B cell (primary cell): ENCODE measurements at regions not wholly inside any gene's neighbourhood (a gene's known extent, or its start where the extent isn't known, plus 50 kb on each side); places are given as distances from the start of the nearest gene placed in this dataset.

Experiments
- ATAC-seq: fragments of 200-7000 bp; cut with Tn5 transposase; one replicate; pipeline ENCODE4 v1.10.0; 2021; ENCODE audit warnings: low read depth, mild to moderate bottlenecking, moderate number of reproducible peaks, moderate library complexity
- CTCF ChIA-PET: fragments of 350-600 bp; sonication (Branson Sonifier 250); formaldehyde crosslinking; loops from one replicate; lab custom pipeline; 2021; ENCODE audit warnings: antibody characterized with exemption, inconsistent platforms; lab: Charles Lee
- POLR2A ChIA-PET: fragments of 350-600 bp; sonication (Branson Sonifier 250); formaldehyde crosslinking; loops from one replicate; lab custom pipeline; 2021; ENCODE audit warnings: antibody characterized with exemption; lab: Charles Lee
- DNase-seq: peaks from one replicate; pipeline ENCODE4 v3.0.0; 2013
- H2AFZ ChIP-seq: 2 replicates; pipeline ENCODE4 v1.6.1; 2012; ENCODE audit warnings: mild to moderate bottlenecking, low read depth, low read length; ENCODE audit not compliant: insufficient read depth, poor library complexity, severe bottlenecking
- H3K27ac ChIP-seq, 2 donors: 1 replicate in 1 of 2; 2 replicates in 1 of 2; pipeline ENCODE4 v1.5.1; 2012 to 2013; ENCODE audit warnings: low read length in 2 of 2, mild to moderate bottlenecking in 2 of 2, moderate library complexity in 1 of 2
- H3K27me3 ChIP-seq, 4 experiments: fragments of 200-600 bp in 1 of 4; sonication (generic) in 1 of 4; replicated peaks in 1 of 4; 1 replicate in 2 of 4; 2 replicates in 2 of 4; pipeline versions ENCODE4 v1.6.1 to v1.7.0; 2013 to 2016; ENCODE audit warnings: low read length in 3 of 4, mild to moderate bottlenecking in 2 of 4, mixed read lengths in 1 of 4, moderate library complexity in 1 of 4; ENCODE audit not compliant: insufficient read depth in 4 of 4, control insufficient read depth in 3 of 4; ENCODE audit errors: control extremely low read depth in 1 of 4
- H3K36me3 ChIP-seq, 2 experiments: replicated peaks in 1 of 2; 1 replicate in 1 of 2; 2 replicates in 1 of 2; pipeline versions ENCODE4 v1.6.1 to v1.7.1; 2013; ENCODE audit warnings: low read length in 1 of 2; ENCODE audit not compliant: insufficient read depth in 2 of 2, control insufficient read depth in 1 of 2; ENCODE audit errors: control extremely low read depth in 1 of 2, extremely low read depth in 1 of 2
- H3K4me1 ChIP-seq, 2 donors: fragments of 200-600 bp in 1 of 2; sonication (generic) in 1 of 2; 1 replicate in 1 of 2; 2 replicates in 1 of 2; pipeline versions ENCODE4 v1.5.1 to v1.6.1; 2013 to 2017; ENCODE audit warnings: low read length in 2 of 2; ENCODE audit not compliant: control insufficient read depth in 2 of 2, insufficient read depth in 2 of 2
- H3K4me2 ChIP-seq: replicated peaks from 2 replicates; pipeline ENCODE3; 2012; ENCODE audit warnings: mild to moderate bottlenecking, low read depth, low read length; ENCODE audit not compliant: poor library complexity, severe bottlenecking
- H3K4me3 ChIP-seq, 5 experiments: fragments of 200-600 bp in 1 of 5; sonication (generic) in 1 of 5; 1 replicate in 3 of 5; 2 replicates in 2 of 5; pipeline versions ENCODE4 v1.5.1 to v1.7.0; 2011 to 2016; ENCODE audit warnings: low read length in 4 of 5, mild to moderate bottlenecking in 4 of 5, low read depth in 2 of 5, control low read depth in 1 of 5, moderate library complexity in 1 of 5; ENCODE audit not compliant: insufficient read depth in 1 of 5; ENCODE audit errors: control extremely low read depth in 1 of 5, extremely low read depth in 1 of 5
- H3K79me2 ChIP-seq: fragments of 200-600 bp; sonication (generic); one replicate; pipeline ENCODE4 v1.6.0; 2016; ENCODE audit warnings: low read length; ENCODE audit not compliant: control insufficient read depth, insufficient read depth
- H3K9ac ChIP-seq: fragments of 200-600 bp; sonication (generic); 2 replicates; pipeline ENCODE4 v1.6.1; 2017; ENCODE audit warnings: mild to moderate bottlenecking, low read length, moderate library complexity
- H3K9me3 ChIP-seq, 3 donors: one replicate each; pipeline versions ENCODE4 v1.6.1 to v1.7.1; 2013; ENCODE audit warnings: low read length in 2 of 3; ENCODE audit not compliant: control insufficient read depth in 2 of 3, insufficient read depth in 1 of 3; ENCODE audit errors: control extremely low read depth in 1 of 3
- H4K20me1 ChIP-seq: 2 replicates; pipeline ENCODE4 v1.6.0; 2012; ENCODE audit warnings: mild to moderate bottlenecking, low read length; ENCODE audit not compliant: insufficient read depth, control insufficient read depth, poor library complexity, severe bottlenecking
- H3K27ac Mint-ChIP-seq: one replicate; pipeline ENCODE4 v1.8.0; 2021; ENCODE audit warnings: mixed read lengths
- H3K27me3 Mint-ChIP-seq: one replicate; pipeline ENCODE4 v1.8.0; 2021; ENCODE audit warnings: mixed read lengths
- H3K4me1 Mint-ChIP-seq: one replicate; pipeline ENCODE4 v1.8.0; 2021; ENCODE audit warnings: mixed read lengths
- H3K4me3 Mint-ChIP-seq: one replicate; pipeline ENCODE4 v1.8.0; 2021; ENCODE audit warnings: mixed read lengths
- H3K9me3 Mint-ChIP-seq: one replicate; pipeline ENCODE4 v1.8.0; 2022; ENCODE audit warnings: mixed read lengths; ENCODE audit not compliant: insufficient read depth
- EZH2 ChIP-seq: IDR thresholded peaks from 2 replicates; pipeline ENCODE4 v1.6.1; 2012; ENCODE audit warnings: borderline replicate concordance, low read depth, mild to moderate bottlenecking, moderate library complexity, low read length; ENCODE audit not compliant: insufficient read depth, poor library complexity, severe bottlenecking
- WGBS: methylation state at CpG from one replicate; pipeline ENCODE4 v1.1.5; 2013; ENCODE audit warnings: missing lambda C conversion rate; ENCODE audit not compliant: insufficient coverage; 5-methylcytosine and 5-hydroxymethylcytosine counted together
- intact Hi-C: fragments of 100-400 bp; cut with micrococcal nuclease; formaldehyde crosslinking; loops from one replicate; pipeline ENCODE4 v1.10.0; 2022
- TF ChIP-seq, protein P1 (sequence below): fragments of 200-600 bp; IDR thresholded peaks from one replicate; pipeline ENCODE4 v1.8.0; 2022; ENCODE audit warnings: antibody characterized with exemption, mild to moderate bottlenecking

DNA sequence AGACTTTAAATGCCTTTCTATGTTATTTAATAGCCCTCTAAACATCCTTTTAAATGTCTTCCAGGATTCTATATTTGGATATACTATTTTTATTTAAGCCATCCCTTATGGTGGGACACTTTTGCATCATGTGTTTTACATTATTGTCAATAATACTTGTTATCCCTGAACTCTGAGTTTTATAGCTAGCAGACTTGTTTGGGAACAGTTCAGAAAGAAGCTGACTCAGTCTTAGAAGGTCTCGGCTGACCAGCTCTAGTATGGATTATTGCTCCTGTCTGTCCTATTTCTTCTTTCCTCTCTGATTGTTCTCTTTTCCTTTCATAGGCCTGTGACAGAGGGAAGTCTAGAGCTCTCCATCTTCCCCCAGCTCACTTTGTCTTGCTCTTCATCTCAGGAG, 77.3 kb upstream of the CXCR4 start:
- H3K4me2 ChIP-seq: no peak overlapping the region
- Mint-ChIP-seq H3K4me3 (no peak overlapping the region), H3K4me1 (peaks cover 27% of the 10 kb centered on the region), H3K27ac (no peak overlapping the region), H3K9me3 (peaks cover 3% of the 10 kb centered on the region), H3K27me3 (no peaks in the 10 kb centered on the region)
- H3K36me3 ChIP-seq: no peaks in the 10 kb centered on the region
- TF ChIP-seq, protein P1, sequence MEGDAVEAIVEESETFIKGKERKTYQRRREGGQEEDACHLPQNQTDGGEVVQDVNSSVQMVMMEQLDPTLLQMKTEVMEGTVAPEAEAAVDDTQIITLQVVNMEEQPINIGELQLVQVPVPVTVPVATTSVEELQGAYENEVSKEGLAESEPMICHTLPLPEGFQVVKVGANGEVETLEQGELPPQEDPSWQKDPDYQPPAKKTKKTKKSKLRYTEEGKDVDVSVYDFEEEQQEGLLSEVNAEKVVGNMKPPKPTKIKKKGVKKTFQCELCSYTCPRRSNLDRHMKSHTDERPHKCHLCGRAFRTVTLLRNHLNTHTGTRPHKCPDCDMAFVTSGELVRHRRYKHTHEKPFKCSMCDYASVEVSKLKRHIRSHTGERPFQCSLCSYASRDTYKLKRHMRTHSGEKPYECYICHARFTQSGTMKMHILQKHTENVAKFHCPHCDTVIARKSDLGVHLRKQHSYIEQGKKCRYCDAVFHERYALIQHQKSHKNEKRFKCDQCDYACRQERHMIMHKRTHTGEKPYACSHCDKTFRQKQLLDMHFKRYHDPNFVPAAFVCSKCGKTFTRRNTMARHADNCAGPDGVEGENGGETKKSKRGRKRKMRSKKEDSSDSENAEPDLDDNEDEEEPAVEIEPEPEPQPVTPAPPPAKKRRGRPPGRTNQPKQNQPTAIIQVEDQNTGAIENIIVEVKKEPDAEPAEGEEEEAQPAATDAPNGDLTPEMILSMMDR: no peak
- TF ChIP-seq EZH2: no peak
- H4K20me1 ChIP-seq: no peaks in the 10 kb centered on the region
- 100% methylated on average over 1 of the region's 1 CpG for WGBS
- intact Hi-C loops: no loop called here
- no peak overlapping the region for H3K27ac ChIP-seq
- H3K9me3 ChIP-seq: peaks cover 0 to 3% (median 2%) of the 10 kb centered on the region in 3 donors
- no peak overlapping the region for H3K9ac ChIP-seq
- POLR2A ChIA-PET: interaction anchor here (0.7 kb wide), 1 partner anchor 28 kb away, joined by 4 read pairs; no protein-coding TSS in a partner anchor
- CTCF ChIA-PET: no interaction called here
- no peak overlapping the region for H2AFZ ChIP-seq
- no peak for ATAC-seq
- no peak overlapping the region for H3K4me3 ChIP-seq
- H3K27me3 ChIP-seq: no peaks in the 10 kb centered on the region
- DNase-seq: no peak
- no peaks in the 10 kb centered on the region for H3K79me2 ChIP-seq
- peaks cover 8% of the 10 kb centered on the region in 2 donors for H3K4me1 ChIP-seq

DNA sequence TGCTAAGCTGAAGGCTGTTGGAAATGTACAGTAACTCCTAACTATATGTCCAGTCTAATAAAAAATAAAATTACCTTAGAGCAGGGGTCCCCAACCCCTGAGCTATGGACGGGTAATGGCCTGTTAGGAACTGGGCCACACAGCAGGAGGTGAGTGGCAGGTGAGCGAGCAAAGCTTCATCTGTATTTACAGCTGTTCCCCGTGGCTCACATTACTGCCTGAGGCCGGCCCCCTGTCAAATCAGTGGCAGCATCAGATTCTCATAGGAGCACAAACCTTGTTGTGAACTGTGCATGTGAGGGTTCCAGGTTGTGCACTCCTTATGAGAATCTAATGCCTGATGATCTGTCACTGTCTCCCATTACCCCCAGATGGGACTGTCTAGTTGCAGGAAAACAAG, 73.1 kb upstream of the CXCR4 start:
- Mint-ChIP-seq H3K27ac (no peak overlapping the region), H3K4me3 (no peak overlapping the region), H3K27me3 (no peaks in the 10 kb centered on the region), H3K9me3 (no peaks in the 10 kb centered on the region), H3K4me1 (peaks cover 28% of the 10 kb centered on the region)
- Histone ChIP-seq H3K27ac (no peak overlapping the region), H3K79me2 (no peaks in the 10 kb centered on the region), H3K27me3 (no peaks in the 10 kb centered on the region), H3K36me3 (peaks cover 0 to 3% of the 10 kb centered on the region in 2 experiments), H3K9ac (no peak overlapping the region), H3K9me3 (no peaks in the 10 kb centered on the region), H2AFZ (no peak overlapping the region), H3K4me1 (peaks cover 8 to 17% of the 10 kb centered on the region in 2 donors), H4K20me1 (no peaks in the 10 kb centered on the region), H3K4me2 (no peak overlapping the region), H3K4me3 (no peak overlapping the region)
- ATAC-seq: no peak
- no peak for DNase-seq
- POLR2A ChIA-PET: no interaction called here
- TF ChIP-seq EZH2: no peak
- TF ChIP-seq, protein P1: no peak
- WGBS: 97% methylated on average over 4 of the region's 4 CpGs
- intact Hi-C loops: no loop called here
- CTCF ChIA-PET: no interaction called here
